Endothelial cell of umbilical vein (primary cell): ENCODE measurements at regions not wholly inside any gene's neighbourhood (a gene's known extent, or its start where the extent isn't known, plus 50 kb on each side); places are given as distances from the start of the nearest gene placed in this dataset.

Experiments
- BruUV-seq: library from RNA; stranded (reverse); fragments of 400-500 nt; replicated peaks from 2 replicates; lab custom pipeline; 2021; lab: Mats Ljungman, UMichigan
- CTCF ChIA-PET: fragments of 300-600, 350-600 bp; sonication (Branson Sonifier 250); formaldehyde crosslinking; loops from one replicate; lab custom pipeline; 2021; ENCODE audit warnings: antibody characterized with exemption, inconsistent platforms; lab: Charles Lee
- POLR2A ChIA-PET: fragments of 300-600, 350-600 bp; sonication (Branson Sonifier 250); formaldehyde crosslinking; loops from one replicate; lab custom pipeline; 2021; ENCODE audit warnings: antibody characterized with exemption, inconsistent platforms; lab: Charles Lee
- DNase-seq: peaks from one replicate; pipeline ENCODE4 v3.0.0-alpha.2; 2011; ENCODE audit warnings: low read depth, low spot score
- FAIRE-seq: peaks from 2 replicates; lab custom pipeline; 2011; peaks lifted over from hg19 to GRCh38; lab: Jason Lieb, UNC
- H2AFZ ChIP-seq: 2 replicates; pipeline ENCODE4 v1.6.0; 2012; ENCODE audit warnings: low read depth, low read length, control low read depth, inconsistent platforms
- H3K27ac ChIP-seq: 2 replicates; pipeline ENCODE4 v1.5.1; 2011; ENCODE audit warnings: low read depth, mild to moderate bottlenecking, control low read depth, low read length, moderate library complexity; ENCODE audit not compliant: insufficient read depth
- H3K27me3 ChIP-seq, 2 experiments: 2 replicates each; pipeline versions ENCODE4 v1.6.0 to v1.6.1; 2011; ENCODE audit warnings: low read length in 2 of 2, mixed read lengths in 1 of 2; ENCODE audit not compliant: control insufficient read depth in 2 of 2, insufficient read depth in 2 of 2
- H3K36me3 ChIP-seq, 2 experiments: 2 replicates in 1 of 2; 3 replicates in 1 of 2; pipeline ENCODE4 v1.5.1; 2011; ENCODE audit warnings: low read length in 2 of 2, mild to moderate bottlenecking in 1 of 2, moderate library complexity in 1 of 2; ENCODE audit not compliant: control insufficient read depth in 2 of 2, insufficient read depth in 2 of 2; ENCODE audit errors: extremely low read depth in 1 of 2
- H3K4me1 ChIP-seq: 3 replicates; pipeline ENCODE4 v1.5.1; 2011; ENCODE audit warnings: mild to moderate bottlenecking, low read length; ENCODE audit not compliant: control insufficient read depth, insufficient read depth; ENCODE audit errors: extremely low read depth
- H3K4me2 ChIP-seq: 2 replicates; pipeline ENCODE4 v1.6.1; 2011; ENCODE audit warnings: low read length, control low read depth, mixed read lengths; ENCODE audit not compliant: insufficient read depth
- H3K4me3 ChIP-seq, 3 experiments: fragments of 200-600 bp in 1 of 3; sonication (generic), shearing (Covaris generic) in 1 of 3; replicated peaks in 1 of 3; 2 replicates each; pipeline ENCODE4 v1.5.1; 2011 to 2016; ENCODE audit warnings: control low read depth in 3 of 3, low read length in 3 of 3, mild to moderate bottlenecking in 2 of 3, inconsistent platforms in 1 of 3, low read depth in 1 of 3, moderate library complexity in 1 of 3; ENCODE audit not compliant: insufficient read depth in 1 of 3
- H3K79me2 ChIP-seq: 2 replicates; pipeline ENCODE4 v1.6.0; 2012; ENCODE audit warnings: low read length, inconsistent platforms; ENCODE audit not compliant: control insufficient read depth, insufficient read depth
- H3K9ac ChIP-seq: replicated peaks from 2 replicates; pipeline ENCODE3; 2011; ENCODE audit warnings: low read length, control low read depth; ENCODE audit not compliant: insufficient read depth; ENCODE audit errors: extremely low read depth
- H3K9me1 ChIP-seq: replicated peaks from 3 replicates; pipeline ENCODE4 v1.6.0; 2011; ENCODE audit warnings: mild to moderate bottlenecking, low read length; ENCODE audit not compliant: control insufficient read depth, insufficient read depth; ENCODE audit errors: extremely low read depth
- H3K9me3 ChIP-seq: replicated peaks from 2 replicates; pipeline ENCODE4 v1.5.1; 2012; ENCODE audit warnings: low read length, inconsistent platforms; ENCODE audit not compliant: control insufficient read depth, insufficient read depth
- H4K20me1 ChIP-seq: replicated peaks from 2 replicates; pipeline ENCODE3; 2011; ENCODE audit warnings: mild to moderate bottlenecking, low read length; ENCODE audit not compliant: control insufficient read depth, insufficient read depth; ENCODE audit errors: extremely low read depth
- EZH2 ChIP-seq: IDR thresholded peaks from 2 replicates; pipeline ENCODE4 v1.6.1; 2012; ENCODE audit warnings: borderline replicate concordance, low read depth, mild to moderate bottlenecking, moderate library complexity, low read length, inconsistent platforms; ENCODE audit not compliant: severe bottlenecking
- FOS ChIP-seq: IDR thresholded peaks from 2 replicates; pipeline ENCODE4 v1.6.1; 2011; ENCODE audit warnings: mild to moderate bottlenecking, low read length, moderate library complexity, borderline replicate concordance; ENCODE audit not compliant: insufficient read depth
- GATA2 ChIP-seq: IDR thresholded peaks from 2 replicates; pipeline ENCODE4 v1.7.0; 2011; ENCODE audit warnings: low read depth, mild to moderate bottlenecking, moderate library complexity, mixed read lengths, low read length; ENCODE audit not compliant: insufficient read length, insufficient read depth
- JUN ChIP-seq: IDR thresholded peaks from 2 replicates; pipeline ENCODE4 v1.6.1; 2011; ENCODE audit warnings: borderline replicate concordance, low read depth; ENCODE audit not compliant: insufficient read length, insufficient read depth
- MYC ChIP-seq: IDR thresholded peaks from one replicate; pipeline ENCODE4 v1.6.1; 2011; ENCODE audit warnings: mild to moderate bottlenecking, low read depth, low read length
- POLR2A ChIP-seq: IDR thresholded peaks from 2 replicates; pipeline ENCODE4 v1.6.1; 2012; ENCODE audit warnings: low read depth, mild to moderate bottlenecking, control low read depth, low read length
- POLR2AphosphoS5 ChIP-seq: IDR thresholded peaks from 2 replicates; pipeline ENCODE4 v1.6.1; 2012; ENCODE audit warnings: low read depth, mild to moderate bottlenecking, control low read depth, low read length, moderate library complexity; ENCODE audit not compliant: insufficient read depth
- dilution Hi-C: fragments of 300-500 bp; cut with MboI; formaldehyde crosslinking; loops from one replicate; pipeline ENCODE4 v1.15.0; 2019; ENCODE audit warnings: low sequenced_read_pairs; ENCODE audit not compliant: extremely low pct_ligation_motif_present
- intact Hi-C: fragments of 100-400 bp; cut with micrococcal nuclease; formaldehyde crosslinking; loops from one replicate; pipeline ENCODE4 v1.10.0; 2022
- TF ChIP-seq, protein P1 (sequence below): IDR thresholded peaks from 2 replicates; pipeline ENCODE4 v1.6.1; 2011; ENCODE audit not compliant: insufficient read depth, insufficient read length
- TF ChIP-seq, protein P2 (sequence below), 2 donors: IDR thresholded peaks; 1 replicate in 1 of 2; 2 replicates in 1 of 2; pipeline ENCODE4 v1.5.1; 2011; ENCODE audit warnings: low read length in 2 of 2, mild to moderate bottlenecking in 2 of 2, moderate library complexity in 2 of 2, control low read depth in 1 of 2, inconsistent platforms in 1 of 2, low read depth in 1 of 2; ENCODE audit not compliant: insufficient read depth in 1 of 2; ENCODE audit errors: extremely low read depth in 1 of 2

DNA sequence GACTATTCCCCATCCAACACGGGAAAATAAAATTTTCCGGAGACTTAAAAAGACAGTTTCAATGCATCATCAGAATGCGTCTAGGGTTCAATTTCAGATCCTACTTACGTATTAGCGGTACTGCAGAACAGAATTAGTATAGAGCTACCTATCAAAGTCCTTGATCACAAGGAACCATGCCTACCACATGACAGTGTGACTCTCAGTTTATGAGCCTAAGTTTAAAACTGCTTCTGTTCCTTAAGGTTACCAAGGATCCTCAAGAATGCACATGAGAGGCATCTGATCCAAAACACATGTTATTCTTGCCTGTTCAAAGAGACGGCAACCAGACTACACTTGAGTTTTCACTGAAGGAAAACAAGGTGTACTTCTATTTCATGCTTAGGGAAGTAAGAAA, 369.7 kb downstream of the EPHA4 start:
- Histone ChIP-seq H3K4me2 (no peak overlapping the region), H3K27me3 (no peaks in the 10 kb centered on the region), H3K27ac (no peak overlapping the region), H3K36me3 (no peaks in the 10 kb centered on the region), H3K9me3 (no peaks in the 10 kb centered on the region), H3K9me1 (no peaks in the 10 kb centered on the region), H4K20me1 (no peaks in the 10 kb centered on the region), H3K79me2 (no peaks in the 10 kb centered on the region), H3K9ac (no peak overlapping the region), H3K4me3 (no peak overlapping the region), H2AFZ (no peak overlapping the region), H3K4me1 (no peaks in the 10 kb centered on the region)
- POLR2A ChIA-PET, result no interaction called here
- FAIRE-seq, result no peak
- dilution Hi-C loops (no loop called here), intact Hi-C loops (no loop called here)
- CTCF ChIA-PET, result no interaction called here
- no peak for TF ChIP-seq JUN
- no peak for TF ChIP-seq FOS
- TF ChIP-seq, protein P1, sequence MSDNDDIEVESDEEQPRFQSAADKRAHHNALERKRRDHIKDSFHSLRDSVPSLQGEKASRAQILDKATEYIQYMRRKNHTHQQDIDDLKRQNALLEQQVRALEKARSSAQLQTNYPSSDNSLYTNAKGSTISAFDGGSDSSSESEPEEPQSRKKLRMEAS, result no peak
- TF ChIP-seq, protein P2, sequence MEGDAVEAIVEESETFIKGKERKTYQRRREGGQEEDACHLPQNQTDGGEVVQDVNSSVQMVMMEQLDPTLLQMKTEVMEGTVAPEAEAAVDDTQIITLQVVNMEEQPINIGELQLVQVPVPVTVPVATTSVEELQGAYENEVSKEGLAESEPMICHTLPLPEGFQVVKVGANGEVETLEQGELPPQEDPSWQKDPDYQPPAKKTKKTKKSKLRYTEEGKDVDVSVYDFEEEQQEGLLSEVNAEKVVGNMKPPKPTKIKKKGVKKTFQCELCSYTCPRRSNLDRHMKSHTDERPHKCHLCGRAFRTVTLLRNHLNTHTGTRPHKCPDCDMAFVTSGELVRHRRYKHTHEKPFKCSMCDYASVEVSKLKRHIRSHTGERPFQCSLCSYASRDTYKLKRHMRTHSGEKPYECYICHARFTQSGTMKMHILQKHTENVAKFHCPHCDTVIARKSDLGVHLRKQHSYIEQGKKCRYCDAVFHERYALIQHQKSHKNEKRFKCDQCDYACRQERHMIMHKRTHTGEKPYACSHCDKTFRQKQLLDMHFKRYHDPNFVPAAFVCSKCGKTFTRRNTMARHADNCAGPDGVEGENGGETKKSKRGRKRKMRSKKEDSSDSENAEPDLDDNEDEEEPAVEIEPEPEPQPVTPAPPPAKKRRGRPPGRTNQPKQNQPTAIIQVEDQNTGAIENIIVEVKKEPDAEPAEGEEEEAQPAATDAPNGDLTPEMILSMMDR (IDR thresholded peaks at IDR 0.05; ENCODE audit: extremely low read depth in 1 of 2, insufficient read depth in 1 of 2, low read depth in 1 of 2, low read length in 2 of 2), result no peak
- TF ChIP-seq MYC, result no peak
- no peak for TF ChIP-seq POLR2A
- no peak for TF ChIP-seq GATA2
- TF ChIP-seq POLR2AphosphoS5, result no peak
- TF ChIP-seq EZH2, result no peak
- no TSS peak for BruUV-seq
- no peak for DNase-seq
